Epithelial cell of esophagus (primary cell): ENCODE measurements at regions not wholly inside any gene's neighbourhood (a gene's known extent, or its start where the extent isn't known, plus 50 kb on each side); places are given as distances from the start of the nearest gene placed in this dataset.
A peak's percentile ranks its signal among the peaks of the same experiment; 100 is the strongest.
"Not testable (repeated sequence)": the region's sequence is repeated elsewhere in the genome, so short reads cannot be mapped to it uniquely, and the experiment has no call there.

Experiments
- DNase-seq: peaks from one replicate; pipeline ENCODE4 v3.0.0; 2010; ENCODE audit warnings: low read depth
- H3K4me3 ChIP-seq: 2 replicates; pipeline ENCODE4 v1.5.1; 2011; ENCODE audit warnings: mild to moderate bottlenecking, low read length, control low read depth
- CTCF ChIP-seq: IDR thresholded peaks from 2 replicates; pipeline ENCODE4 v1.5.1; 2011; ENCODE audit warnings: low read depth, mild to moderate bottlenecking, low read length, control low read depth, inconsistent platforms; ENCODE audit not compliant: insufficient read depth; ENCODE audit errors: missing control alignments

GRCh38 chr11:33980897-33981296 lies 70.6 kb upstream of the CAPRIN1 start:
- no peak overlapping the region for H3K4me3 ChIP-seq
- no peak for TF ChIP-seq CTCF
- peak; percentile 33 for DNase-seq

GRCh38 chr11:33978376-33978775 lies 73.2 kb upstream of the CAPRIN1 start:
- TF ChIP-seq CTCF = no peak
- no peak for DNase-seq
- no peak overlapping the region for H3K4me3 ChIP-seq

- no peak for TF ChIP-seq CTCF
- H3K4me3 ChIP-seq = no peak overlapping the region
- DNase-seq = no peak
Measured at GRCh38 chr11:33977676-33978075, 73.9 kb upstream of the CAPRIN1 start.

- TF ChIP-seq CTCF = no peak
- H3K4me3 ChIP-seq = no peak overlapping the region
- DNase-seq = no peak
Measured at GRCh38 chr11:33976495-33977199, 74.9 kb upstream of the CAPRIN1 start.

- no peak for TF ChIP-seq CTCF
- no peak overlapping the region for H3K4me3 ChIP-seq
Measured at GRCh38 chr11:33974804-33975203, 76.7 kb upstream of the CAPRIN1 start.

GRCh38 chr11:33971530-33971929 lies 79.7 kb upstream of the LMO2 start:
- not testable (repeated sequence) for DNase-seq, H3K4me3 ChIP-seq

More at GRCh38 chr11:33974804-33975203, 76.7 kb upstream of the CAPRIN1 start:
- DNase-seq = no peak

GRCh38 chr11:33970984-33971466 lies 79.1 kb upstream of the LMO2 start:
- TF ChIP-seq CTCF = peak; percentile 83
- no peak overlapping the region for H3K4me3 ChIP-seq
- peak; percentile 71 for DNase-seq
